Activated CD8-positive, alpha-beta T cell treated with anti-CD3 and anti-CD28 coated beads for 36 hours (primary cell): ENCODE measurements at regions not wholly inside any gene's neighbourhood (a gene's known extent, or its start where the extent isn't known, plus 50 kb on each side); places are given as distances from the start of the nearest gene placed in this dataset.

Experiments used
- ATAC-seq: fragments of 200-7000 bp; cut with Tn5 transposase; one replicate; pipeline ENCODE4 v1.10.0; 2021; ENCODE audit warnings: mild to moderate bottlenecking, moderate library complexity
- CTCF ChIA-PET: fragments of 350-600 bp; sonication (Branson Sonifier 250); formaldehyde crosslinking; loops from one replicate; lab custom pipeline; 2021; ENCODE audit warnings: antibody characterized with exemption; lab: Charles Lee
- POLR2A ChIA-PET: fragments of 350-600 bp; sonication (Branson Sonifier 250); formaldehyde crosslinking; loops from one replicate; lab custom pipeline; 2021; ENCODE audit warnings: antibody characterized with exemption; lab: Charles Lee
- DNase-seq: peaks from one replicate; pipeline ENCODE4 v3.0.0-alpha.2; 2020
- H3K27ac Mint-ChIP-seq: one replicate; pipeline ENCODE4 v1.8.0; 2021; ENCODE audit warnings: mild to moderate bottlenecking, mixed read lengths
- H3K27me3 Mint-ChIP-seq: one replicate; pipeline ENCODE4 v1.8.0; 2021; ENCODE audit warnings: mixed read lengths
- H3K36me3 Mint-ChIP-seq: one replicate; pipeline ENCODE4 v1.8.0; 2021; ENCODE audit warnings: low read depth, mixed read lengths
- H3K4me1 Mint-ChIP-seq: one replicate; pipeline ENCODE4 v1.8.0; 2021; ENCODE audit warnings: low read depth, mixed read lengths
- H3K4me3 Mint-ChIP-seq: one replicate; pipeline ENCODE4 v1.8.0; 2021; ENCODE audit warnings: mild to moderate bottlenecking, moderate library complexity, mixed read lengths
- H3K9me3 Mint-ChIP-seq: one replicate; pipeline ENCODE4 v1.8.0; 2021; ENCODE audit warnings: mixed read lengths
- CTCF ChIP-seq: fragments of 200-600 bp; IDR thresholded peaks from one replicate; pipeline ENCODE4 v1.8.0; 2022; ENCODE audit warnings: antibody characterized with exemption, mild to moderate bottlenecking
- intact Hi-C: fragments of 100-400 bp; cut with micrococcal nuclease; formaldehyde crosslinking; loops from one replicate; pipeline ENCODE4 v1.10.0; 2022

- intact Hi-C loops: loop anchor here (5.0 kb wide), 2 partner anchors 63 to 127 kb away; no protein-coding TSS in a partner anchor
- no peaks in the 10 kb centered on the region for H3K9me3 Mint-ChIP-seq
- H3K4me1 Mint-ChIP-seq: peaks cover 23% of the 10 kb centered on the region
- DNase-seq: no peak
- H3K27me3 Mint-ChIP-seq: no peaks in the 10 kb centered on the region
- no peak for ATAC-seq
- ChIA-PET POLR2A (interaction anchor here (1.0 to 1.5 kb wide), 3 partner anchors 17 to 94 kb away, joined by 3 read pairs; no protein-coding TSS in a partner anchor), CTCF (interaction anchor here (1.4 to 2.3 kb wide), 2 partner anchors 8 to 124 kb away, joined by 4 to 10 read pairs; no protein-coding TSS in a partner anchor)
- TF ChIP-seq CTCF: no peak
- no peak overlapping the region for H3K4me3 Mint-ChIP-seq
- no peaks in the 10 kb centered on the region for H3K36me3 Mint-ChIP-seq
- no peak overlapping the region for H3K27ac Mint-ChIP-seq
Observed at GRCh38 chr2:64769392-64770044, 115.8 kb upstream of the SERTAD2 start.

GRCh38 chr2:64770137-64770780 lies 116.5 kb upstream of the SERTAD2 start:
- no peak for TF ChIP-seq CTCF
- H3K36me3 Mint-ChIP-seq: no peaks in the 10 kb centered on the region
- H3K27ac Mint-ChIP-seq: no peak overlapping the region
- H3K9me3 Mint-ChIP-seq: no peaks in the 10 kb centered on the region
- H3K4me1 Mint-ChIP-seq: peaks cover 23% of the 10 kb centered on the region
- DNase-seq (no peak), ATAC-seq (no peak)
- intact Hi-C loops: no loop called here
- ChIA-PET POLR2A (interaction anchor here (1.1 kb wide), 1 partner anchor 18 kb away, joined by 3 read pairs; no protein-coding TSS in a partner anchor), CTCF (interaction anchor here (1.4 to 2.3 kb wide), 3 partner anchors 9 to 124 kb away, joined by 4 to 10 read pairs (median 7); no protein-coding TSS in a partner anchor)
- no peaks in the 10 kb centered on the region for H3K27me3 Mint-ChIP-seq
- no peak overlapping the region for H3K4me3 Mint-ChIP-seq

GRCh38 chr2:64770781-64771334 lies 117.1 kb upstream of the SERTAD2 start:
- POLR2A ChIA-PET: interaction anchor here (1.0 to 1.1 kb wide), 2 partner anchors 19 to 118 kb away, joined by 3 to 6 read pairs; no protein-coding TSS in a partner anchor

GRCh38 chr2:64771737-64772136 lies 118.0 kb upstream of the SERTAD2 start:
- Mint-ChIP-seq H3K9me3 (peaks cover 1% of the 10 kb centered on the region), H3K27me3 (no peaks in the 10 kb centered on the region), H3K4me3 (no peak overlapping the region), H3K4me1 (peaks cover 18% of the 10 kb centered on the region), H3K36me3 (no peaks in the 10 kb centered on the region), H3K27ac (no peak overlapping the region)
- DNase-seq (no peak), ATAC-seq (no peak)
- CTCF ChIA-PET: interaction anchor here (1.2 to 2.0 kb wide), 3 partner anchors 22 to 125 kb away, joined by 3 to 7 read pairs (median 6); no protein-coding TSS in a partner anchor
- POLR2A ChIA-PET: interaction anchor here (1.0 kb wide), 1 partner anchor 119 kb away, joined by 6 read pairs; no protein-coding TSS in a partner anchor
- no peak for TF ChIP-seq CTCF
- intact Hi-C loops: no loop called here

More at GRCh38 chr2:64770781-64771334, 117.1 kb upstream of the SERTAD2 start:
- CTCF ChIA-PET: interaction anchor here (1.4 to 2.3 kb wide), 3 partner anchors 9 to 125 kb away, joined by 4 to 10 read pairs (median 7); no protein-coding TSS in a partner anchor
- no peaks in the 10 kb centered on the region for H3K27me3 Mint-ChIP-seq
- no peak for ATAC-seq
- H3K9me3 Mint-ChIP-seq: peaks cover 1% of the 10 kb centered on the region
- no peaks in the 10 kb centered on the region for H3K36me3 Mint-ChIP-seq
- peaks cover 23% of the 10 kb centered on the region for H3K4me1 Mint-ChIP-seq
- no peak overlapping the region for H3K27ac Mint-ChIP-seq
- intact Hi-C loops: no loop called here
- no peak overlapping the region for H3K4me3 Mint-ChIP-seq
- no peak for DNase-seq
- no peak for TF ChIP-seq CTCF
